ENCODE measurements at regions not wholly inside any gene's neighbourhood (a gene's known extent, or its start where the extent isn't known, plus 50 kb on each side); places are given as distances from the start of the nearest gene placed in this dataset.

DNA sequence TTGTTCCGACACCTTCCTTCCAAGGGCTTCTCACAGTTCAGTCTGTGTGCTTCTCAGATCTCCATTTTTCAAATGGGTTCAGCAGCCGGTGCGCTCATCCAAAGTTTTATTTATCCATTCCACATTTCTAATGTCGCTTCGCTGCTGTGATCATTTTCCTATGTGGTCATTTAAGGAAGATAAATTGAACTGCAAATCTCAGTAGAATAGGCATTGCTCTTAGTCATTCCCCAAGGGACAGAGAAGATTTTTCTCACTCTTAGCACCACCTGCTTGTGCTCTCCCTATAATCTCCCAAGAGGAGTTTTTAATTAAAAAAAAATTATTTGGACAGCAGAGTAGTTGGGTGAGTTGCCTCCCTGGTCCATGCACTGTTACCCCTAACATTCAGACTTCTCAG is 278.9 kb upstream of the GATB start:
- Histone ChIP-seq H3K9me3 (peaks cover 0 to 7% of the 10 kb centered on the region in 2 donors), H3K4me1 (no peaks in the 10 kb centered on the region), H3K27ac (peak overlapping the region; percentile 73 to 95), H3K27me3 (no peaks in the 10 kb centered on the region), H3K4me3 (no peak overlapping the region), H3K36me3 (no peaks in the 10 kb centered on the region)
- TF ChIP-seq, protein P1, sequence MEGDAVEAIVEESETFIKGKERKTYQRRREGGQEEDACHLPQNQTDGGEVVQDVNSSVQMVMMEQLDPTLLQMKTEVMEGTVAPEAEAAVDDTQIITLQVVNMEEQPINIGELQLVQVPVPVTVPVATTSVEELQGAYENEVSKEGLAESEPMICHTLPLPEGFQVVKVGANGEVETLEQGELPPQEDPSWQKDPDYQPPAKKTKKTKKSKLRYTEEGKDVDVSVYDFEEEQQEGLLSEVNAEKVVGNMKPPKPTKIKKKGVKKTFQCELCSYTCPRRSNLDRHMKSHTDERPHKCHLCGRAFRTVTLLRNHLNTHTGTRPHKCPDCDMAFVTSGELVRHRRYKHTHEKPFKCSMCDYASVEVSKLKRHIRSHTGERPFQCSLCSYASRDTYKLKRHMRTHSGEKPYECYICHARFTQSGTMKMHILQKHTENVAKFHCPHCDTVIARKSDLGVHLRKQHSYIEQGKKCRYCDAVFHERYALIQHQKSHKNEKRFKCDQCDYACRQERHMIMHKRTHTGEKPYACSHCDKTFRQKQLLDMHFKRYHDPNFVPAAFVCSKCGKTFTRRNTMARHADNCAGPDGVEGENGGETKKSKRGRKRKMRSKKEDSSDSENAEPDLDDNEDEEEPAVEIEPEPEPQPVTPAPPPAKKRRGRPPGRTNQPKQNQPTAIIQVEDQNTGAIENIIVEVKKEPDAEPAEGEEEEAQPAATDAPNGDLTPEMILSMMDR (IDR thresholded peaks at IDR 0.05) = no peak
- no peak for DNase-seq (ENCODE audit: low spot score)

- Histone ChIP-seq H3K4me1 (no peaks in the 10 kb centered on the region), H3K27ac (peak overlapping the region; percentile 73 to 95), H3K4me3 (no peak overlapping the region), H3K27me3 (no peaks in the 10 kb centered on the region), H3K36me3 (no peaks in the 10 kb centered on the region), H3K9me3 (peaks cover 0 to 7% of the 10 kb centered on the region in 2 donors)
- TF ChIP-seq, protein P1 (IDR thresholded peaks at IDR 0.05) = no peak
- no peak for DNase-seq (ENCODE audit: low spot score)
Observed at GRCh38 chr4:152039023-152039481, 278.2 kb upstream of the GATB start.

DNA sequence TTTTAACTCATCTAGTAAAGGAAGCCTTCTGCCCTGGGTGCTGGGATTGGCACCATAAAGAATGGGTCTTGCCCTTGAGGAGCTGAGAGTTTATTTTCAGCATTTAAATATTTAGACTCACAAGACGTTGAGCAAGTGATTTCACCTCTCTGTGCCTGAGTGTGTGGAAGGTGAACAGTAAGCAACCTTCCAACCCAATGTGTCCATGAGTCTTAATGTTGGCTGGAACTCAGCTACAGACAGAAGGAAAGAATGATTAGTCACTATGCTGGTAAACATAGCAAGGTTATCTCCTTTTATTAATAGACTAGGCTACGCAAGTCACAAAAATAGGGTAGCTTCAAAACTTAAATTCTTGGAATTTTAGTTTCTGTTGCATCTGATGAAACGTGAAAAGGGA is 277.4 kb upstream of the GATB start:
- peaks cover 0 to 5% of the 10 kb centered on the region in 2 donors for H3K9me3 ChIP-seq
- H3K4me1 ChIP-seq = peaks cover 0 to 1% of the 10 kb centered on the region in 2 donors
- H3K36me3 ChIP-seq = no peaks in the 10 kb centered on the region
- no peak for DNase-seq (ENCODE audit: low spot score)
- TF ChIP-seq, protein P1 (IDR thresholded peaks at IDR 0.05) = no peak
- peak overlapping the region; percentile 73 to 95 for H3K27ac ChIP-seq
- H3K27me3 ChIP-seq = no peaks in the 10 kb centered on the region
- H3K4me3 ChIP-seq = no peak overlapping the region

DNA sequence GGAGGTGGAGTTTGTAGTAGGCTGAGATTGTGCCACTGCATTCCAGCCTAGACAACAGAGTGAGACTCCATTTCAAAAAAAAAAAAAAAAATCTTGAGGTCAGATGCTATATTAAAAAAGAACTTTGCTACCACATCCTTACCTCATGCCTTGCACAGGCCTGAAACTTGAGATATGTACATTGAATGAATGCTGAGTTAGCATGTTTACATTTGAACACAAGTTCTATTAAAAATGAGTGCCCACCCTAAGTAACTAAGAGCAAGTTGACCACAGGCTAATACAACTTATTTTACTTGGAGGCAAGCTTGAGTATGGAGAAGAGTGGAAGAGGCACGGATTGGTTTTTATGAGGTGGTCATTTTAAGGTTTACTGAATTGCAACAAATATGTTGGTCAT is 276.6 kb upstream of the GATB start:
- no peak overlapping the region for H3K4me3 ChIP-seq
- H3K9me3 ChIP-seq = no peaks in the 10 kb centered on the region
- peaks cover 0 to 9% of the 10 kb centered on the region in 2 donors for H3K4me1 ChIP-seq
- H3K36me3 ChIP-seq = no peaks in the 10 kb centered on the region
- TF ChIP-seq, protein P1 (IDR thresholded peaks at IDR 0.05) = no peak
- no peak for DNase-seq (ENCODE audit: low spot score)
- peak overlapping the region; percentile 73 to 95 for H3K27ac ChIP-seq
- no peaks in the 10 kb centered on the region for H3K27me3 ChIP-seq

GRCh38 chr4:152033621-152034020 is 272.8 kb upstream of the GATB start:
- H3K36me3 ChIP-seq = no peaks in the 10 kb centered on the region
- H3K27me3 ChIP-seq = no peaks in the 10 kb centered on the region
- H3K9me3 ChIP-seq = no peaks in the 10 kb centered on the region
- peaks cover 0 to 14% of the 10 kb centered on the region in 2 donors for H3K4me1 ChIP-seq
- DNase-seq (ENCODE audit: low spot score) = no peak
- no peak overlapping the region for H3K4me3 ChIP-seq
- TF ChIP-seq, protein P1 (IDR thresholded peaks at IDR 0.05) = no peak
- peak overlapping the region; percentile 49 to 78 for H3K27ac ChIP-seq

DNA sequence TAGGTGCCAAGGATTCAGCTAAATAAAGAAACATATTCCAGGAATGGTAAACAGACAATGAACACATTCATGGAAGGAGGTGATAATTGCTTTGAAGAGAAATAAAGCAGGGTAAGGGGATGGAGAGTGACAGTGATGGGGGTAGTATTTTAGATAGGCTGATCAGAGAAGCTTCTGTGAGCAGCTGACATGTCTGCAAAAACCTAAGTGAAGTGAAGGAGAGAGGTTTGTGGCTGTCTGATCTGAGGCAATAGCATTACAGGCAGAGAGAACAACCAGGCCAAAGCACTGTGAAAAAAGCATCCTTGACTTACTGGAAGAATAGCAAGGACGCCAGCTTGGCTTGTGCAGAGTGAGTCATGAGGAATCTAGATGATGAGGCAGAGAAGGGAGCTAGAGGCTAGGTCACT is 271.9 kb upstream of the GATB start:
- H3K4me3 ChIP-seq = no peak overlapping the region
- peak overlapping the region; percentile 49 to 78 for H3K27ac ChIP-seq
- DNase-seq (ENCODE audit: low spot score) = no peak
- H3K27me3 ChIP-seq = no peaks in the 10 kb centered on the region
- TF ChIP-seq, protein P1 (IDR thresholded peaks at IDR 0.05) = no peak
- H3K36me3 ChIP-seq = no peaks in the 10 kb centered on the region
- H3K9me3 ChIP-seq = no peaks in the 10 kb centered on the region
- H3K4me1 ChIP-seq = peaks cover 0 to 14% of the 10 kb centered on the region in 2 donors
